ENCODE measurements at regions not wholly inside any gene's neighbourhood (a gene's known extent, or its start where the extent isn't known, plus 50 kb on each side); places are given as distances from the start of the nearest gene placed in this dataset.

DNA sequence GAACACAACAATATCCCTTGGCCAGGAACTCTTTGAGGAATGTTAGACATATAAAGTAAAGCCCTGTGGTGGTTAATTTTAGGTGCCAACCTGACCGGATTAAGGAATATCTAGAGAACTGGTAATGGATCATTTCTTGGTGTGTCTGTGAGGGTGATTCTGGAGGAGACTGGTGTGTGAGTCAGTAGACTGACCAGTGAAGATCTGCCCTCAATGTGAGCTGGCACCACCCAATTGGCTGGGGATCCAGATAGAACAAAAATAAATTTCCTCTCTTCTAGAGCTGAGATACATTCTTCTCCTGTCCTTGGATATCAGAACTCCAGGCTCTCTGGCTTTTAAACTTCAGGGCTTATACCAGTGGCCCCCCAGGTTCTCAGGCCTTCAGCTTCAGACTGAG is 56.2 kb upstream of the TNPO1 start:
- DNase-seq (ENCODE audit: low read depth, low spot score): no peak
- Histone ChIP-seq H3K9me3 (ENCODE audit: control insufficient read depth, insufficient read depth, low read length) (no peaks in the 10 kb centered on the region), H3K27me3 (ENCODE audit: control insufficient read depth, insufficient read depth, low read length) (no peaks in the 10 kb centered on the region), H3K27ac (ENCODE audit: low read depth, low read length) (no peak overlapping the region), H3K4me3 (ENCODE audit: low read depth, low read length) (no peak overlapping the region)
- ChIA-PET CTCF (no interaction called here), POLR2A (no interaction called here)
- TF ChIP-seq CTCF (IDR thresholded peaks at IDR 0.05; ENCODE audit: low read depth, low read length): no peak

- Histone ChIP-seq H3K4me3 (ENCODE audit: low read depth, low read length) (no peak overlapping the region), H3K9me3 (ENCODE audit: control insufficient read depth, insufficient read depth, low read length) (no peaks in the 10 kb centered on the region), H3K27me3 (ENCODE audit: control insufficient read depth, insufficient read depth, low read length) (peaks cover 2% of the 10 kb centered on the region), H3K27ac (ENCODE audit: low read depth, low read length) (no peak overlapping the region)
- TF ChIP-seq CTCF (IDR thresholded peaks at IDR 0.05; ENCODE audit: low read depth, low read length): no peak
- ChIA-PET POLR2A (no interaction called here), CTCF (no interaction called here)
- DNase-seq (ENCODE audit: low read depth, low spot score): no peak
Measured at GRCh38 chr5:72752909-72753308, 63.6 kb upstream of the TNPO1 start.

DNA sequence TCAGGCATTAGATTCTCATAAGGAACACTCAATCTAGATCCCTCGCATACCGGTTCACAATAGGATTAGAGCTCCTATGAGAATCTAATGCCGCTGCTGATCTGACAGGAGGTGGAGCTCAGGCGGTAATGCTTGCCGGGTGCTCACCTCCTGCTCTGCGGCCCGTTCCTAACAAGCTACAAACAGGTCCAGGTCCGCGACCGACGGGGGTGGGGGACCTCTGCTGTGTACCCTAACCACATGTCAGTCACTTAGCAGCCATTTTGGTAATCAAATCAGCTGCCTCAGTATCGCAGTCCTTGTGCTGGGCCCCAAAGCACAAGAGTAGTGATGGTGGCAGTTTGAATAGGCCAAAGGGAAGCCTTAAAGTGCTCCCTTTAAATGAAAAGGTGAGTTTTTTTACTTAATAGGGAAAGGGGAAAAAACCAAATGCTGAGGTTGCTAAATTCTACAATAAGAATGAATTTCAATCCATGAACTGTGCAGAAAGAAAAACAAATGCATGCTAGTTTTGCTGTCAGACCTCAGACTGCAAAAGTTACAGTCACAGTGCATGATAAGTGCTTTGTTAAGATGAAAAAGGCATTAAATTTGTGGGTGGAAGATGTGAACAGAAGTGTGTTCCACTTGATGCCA is 67.0 kb upstream of the TNPO1 start:
- Histone ChIP-seq H3K27me3 (ENCODE audit: control insufficient read depth, insufficient read depth, low read length) (peaks cover 2% of the 10 kb centered on the region), H3K27ac (ENCODE audit: low read depth, low read length) (no peak overlapping the region), H3K4me3 (ENCODE audit: low read depth, low read length) (no peak overlapping the region), H3K9me3 (ENCODE audit: control insufficient read depth, insufficient read depth, low read length) (no peaks in the 10 kb centered on the region)
- no peak for TF ChIP-seq CTCF (IDR thresholded peaks at IDR 0.05; ENCODE audit: low read depth, low read length)
- CTCF ChIA-PET: no interaction called here
- POLR2A ChIA-PET: no interaction called here
- no peak for DNase-seq (ENCODE audit: low read depth, low spot score)

DNA sequence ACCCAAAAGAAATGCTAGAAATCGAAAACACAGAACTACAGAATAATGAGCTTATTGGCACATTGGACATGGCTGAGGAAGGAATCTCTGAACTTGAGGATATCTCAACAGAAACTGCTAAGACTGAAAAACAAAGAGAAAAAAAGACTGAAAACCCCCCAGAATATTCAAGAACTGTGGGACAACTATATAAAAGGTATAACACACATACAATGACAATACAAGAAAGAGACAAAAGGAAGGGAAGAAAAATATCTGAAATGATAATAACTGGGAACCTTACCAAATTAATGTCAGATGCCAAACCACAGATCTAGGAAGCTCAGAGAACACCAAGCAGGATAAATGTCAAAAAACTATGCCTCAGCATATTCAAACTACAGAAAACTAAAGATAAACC is 68.6 kb upstream of the TNPO1 start:
- Histone ChIP-seq H3K27ac (ENCODE audit: low read depth, low read length) (no peak overlapping the region), H3K9me3 (ENCODE audit: control insufficient read depth, insufficient read depth, low read length) (no peaks in the 10 kb centered on the region), H3K4me3 (ENCODE audit: low read depth, low read length) (no peak overlapping the region), H3K27me3 (ENCODE audit: control insufficient read depth, insufficient read depth, low read length) (no peaks in the 10 kb centered on the region)
- CTCF ChIA-PET: no interaction called here
- POLR2A ChIA-PET: no interaction called here
- TF ChIP-seq CTCF (IDR thresholded peaks at IDR 0.05; ENCODE audit: low read depth, low read length): no peak
- no peak for DNase-seq (ENCODE audit: low read depth, low spot score)

- CTCF ChIA-PET: no interaction called here
- no peak overlapping the region for H3K4me3 ChIP-seq (ENCODE audit: low read depth, low read length)
- H3K9me3 ChIP-seq (ENCODE audit: control insufficient read depth, insufficient read depth, low read length): no peaks in the 10 kb centered on the region
- POLR2A ChIA-PET: no interaction called here
- no peaks in the 10 kb centered on the region for H3K27me3 ChIP-seq (ENCODE audit: control insufficient read depth, insufficient read depth, low read length)
- no peak for TF ChIP-seq CTCF (IDR thresholded peaks at IDR 0.05; ENCODE audit: low read depth, low read length)
- no peak for DNase-seq (ENCODE audit: low read depth, low spot score)
- no peak overlapping the region for H3K27ac ChIP-seq (ENCODE audit: low read depth, low read length)
Measured at GRCh38 chr5:72746736-72747135, 69.7 kb upstream of the TNPO1 start.
